GM19193 (cell line): ENCODE measurements at regions not wholly inside any gene's neighbourhood (a gene's known extent, or its start where the extent isn't known, plus 50 kb on each side); places are given as distances from the start of the nearest gene placed in this dataset.

Experiments
- POLR2A ChIP-seq: IDR thresholded peaks from 4 replicates; pipeline ENCODE4 v1.6.1; 2011; ENCODE audit not compliant: insufficient read depth, insufficient read length; ENCODE audit errors: extremely low read depth

DNA sequence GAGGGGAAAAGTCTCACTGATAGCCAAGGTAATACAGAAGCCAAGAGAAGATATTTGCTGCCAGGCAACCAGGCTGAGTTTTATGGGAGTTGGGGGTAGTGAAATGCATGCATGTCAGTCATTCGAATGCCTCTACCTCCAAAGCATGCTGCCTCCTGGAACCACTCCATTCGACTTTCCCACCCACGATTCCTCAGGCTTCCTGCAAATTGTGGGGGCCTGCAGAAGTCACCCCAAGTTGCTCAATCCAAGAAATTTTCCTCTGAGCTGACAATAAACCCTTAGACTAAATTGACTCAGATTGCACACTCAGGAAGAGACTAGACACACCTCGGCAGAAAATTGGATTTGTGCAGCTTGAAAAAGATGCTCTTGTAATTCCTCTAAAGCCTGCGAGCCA is 73.6 kb upstream of the GRK3 start:
- TF ChIP-seq POLR2A, result no peak

DNA sequence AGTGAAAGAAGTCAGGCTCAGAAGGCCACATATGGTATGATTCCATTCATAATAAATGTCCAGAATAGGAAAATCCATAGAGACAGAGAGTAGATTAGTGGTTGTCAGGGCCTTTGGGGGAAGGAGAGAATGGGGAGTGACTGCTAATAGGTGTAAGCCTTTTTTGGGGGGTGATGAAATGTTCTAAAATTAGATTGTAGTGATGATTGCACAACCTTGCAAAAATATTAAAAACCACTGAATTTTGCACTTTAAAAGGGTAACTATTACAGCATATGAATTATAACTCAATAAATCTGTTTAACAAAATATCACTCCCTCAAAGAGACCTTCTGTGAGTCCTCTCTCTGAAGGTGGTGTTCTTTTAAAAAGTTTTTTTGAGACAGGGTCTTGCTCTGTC is 72.3 kb upstream of the GRK3 start:
- TF ChIP-seq POLR2A, result no peak

DNA sequence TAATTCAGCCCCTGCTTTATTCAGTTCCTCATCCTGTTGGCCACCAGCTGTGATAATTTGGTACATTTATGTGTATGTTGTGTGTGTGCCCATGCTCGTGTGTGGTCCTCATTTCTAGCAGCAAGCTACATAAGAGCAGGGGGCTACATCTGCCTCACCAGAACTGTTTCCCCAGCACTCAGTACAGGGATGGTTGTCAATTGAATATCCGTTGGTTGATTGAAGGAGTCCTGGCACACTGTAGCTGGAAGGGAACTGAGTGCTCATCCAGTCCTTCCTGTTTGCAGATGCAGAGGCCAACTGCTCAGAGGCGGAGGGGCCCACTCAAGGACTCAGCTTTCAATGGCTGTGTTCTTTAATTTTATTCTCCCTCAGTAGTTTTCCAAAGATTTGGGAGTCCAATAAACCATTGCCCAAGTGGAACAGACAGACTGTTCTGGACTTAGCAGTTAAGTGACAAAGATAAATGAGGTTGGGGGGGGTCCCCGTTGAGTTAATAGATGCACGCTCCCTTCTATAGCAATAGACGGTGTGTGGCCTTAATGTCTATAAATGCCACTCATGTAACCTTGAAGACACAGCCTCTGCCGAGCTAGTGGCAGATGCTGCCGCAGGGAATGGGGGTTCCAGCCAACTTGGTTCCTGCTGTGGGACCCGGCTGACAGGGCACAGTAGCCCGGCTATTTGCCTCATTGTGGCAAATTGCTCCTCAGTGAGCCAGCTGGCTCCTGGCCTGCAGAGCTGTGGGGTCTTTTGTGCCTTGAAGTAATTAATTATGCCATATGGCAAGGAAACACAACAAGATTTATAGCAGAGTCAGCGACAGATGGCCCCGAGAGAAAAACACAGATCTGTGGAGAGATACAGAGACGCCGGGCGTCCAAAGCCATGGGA is 71.4 kb upstream of the GRK3 start:
- TF ChIP-seq POLR2A, result no peak

DNA sequence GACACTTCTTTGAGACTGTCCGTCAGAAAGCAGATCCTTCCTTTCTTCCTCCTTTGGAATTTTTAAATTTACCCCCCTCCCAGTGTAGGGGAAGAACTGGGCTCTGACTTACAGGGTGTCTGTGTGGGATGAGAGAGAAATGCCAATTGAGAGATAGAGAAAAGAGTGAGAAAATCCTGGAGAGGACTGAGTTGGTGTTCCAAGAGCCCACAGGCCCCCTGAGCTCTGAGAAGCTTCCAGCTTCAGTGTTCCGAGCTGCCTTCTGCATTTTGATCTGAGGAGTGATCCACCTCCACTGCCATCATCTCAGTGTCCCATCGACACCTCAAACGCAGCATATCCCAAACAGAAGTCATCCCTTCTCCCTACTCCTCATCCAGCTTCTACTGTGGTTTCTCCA is 70.7 kb upstream of the GRK3 start:
- TF ChIP-seq POLR2A, result no peak

DNA sequence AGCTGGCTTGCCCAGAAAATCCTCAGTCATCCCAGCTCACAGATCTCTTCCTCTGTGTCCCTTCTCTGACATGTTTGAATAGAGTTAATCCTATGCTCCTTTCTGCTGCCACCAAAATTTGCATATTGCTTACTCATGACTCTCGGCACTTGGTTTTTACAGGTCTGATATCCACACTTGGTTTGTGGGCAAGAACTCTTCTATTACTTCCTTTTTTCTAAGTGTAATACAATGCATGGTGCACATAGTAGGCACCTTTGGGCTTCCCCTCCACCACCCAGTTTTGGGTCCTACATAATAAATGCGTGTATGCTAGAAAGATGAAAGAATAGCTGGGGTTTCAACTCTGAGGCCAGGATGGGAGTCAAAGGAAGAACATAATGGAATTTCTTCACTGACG is 69.7 kb upstream of the GRK3 start:
- no peak for TF ChIP-seq POLR2A

DNA sequence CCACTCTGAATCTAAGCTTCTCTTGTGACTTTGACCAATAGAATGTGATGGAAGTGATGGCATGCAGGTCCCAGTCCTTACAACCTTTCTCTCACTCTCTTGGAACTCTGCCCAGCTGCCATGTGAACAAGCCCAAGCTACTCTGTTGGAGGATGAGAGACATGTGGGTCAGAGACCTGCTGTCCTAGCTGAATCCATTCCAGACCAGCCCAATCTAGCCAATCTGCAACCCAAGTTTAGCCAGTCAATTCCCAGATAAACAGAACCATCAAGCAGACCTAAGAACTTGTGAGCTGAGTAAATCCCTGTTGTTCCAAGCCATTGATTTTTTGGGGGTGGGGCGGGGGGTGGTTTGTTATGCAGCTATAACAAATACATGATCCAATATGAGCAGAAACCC is 69.2 kb upstream of the GRK3 start:
- no peak for TF ChIP-seq POLR2A

DNA sequence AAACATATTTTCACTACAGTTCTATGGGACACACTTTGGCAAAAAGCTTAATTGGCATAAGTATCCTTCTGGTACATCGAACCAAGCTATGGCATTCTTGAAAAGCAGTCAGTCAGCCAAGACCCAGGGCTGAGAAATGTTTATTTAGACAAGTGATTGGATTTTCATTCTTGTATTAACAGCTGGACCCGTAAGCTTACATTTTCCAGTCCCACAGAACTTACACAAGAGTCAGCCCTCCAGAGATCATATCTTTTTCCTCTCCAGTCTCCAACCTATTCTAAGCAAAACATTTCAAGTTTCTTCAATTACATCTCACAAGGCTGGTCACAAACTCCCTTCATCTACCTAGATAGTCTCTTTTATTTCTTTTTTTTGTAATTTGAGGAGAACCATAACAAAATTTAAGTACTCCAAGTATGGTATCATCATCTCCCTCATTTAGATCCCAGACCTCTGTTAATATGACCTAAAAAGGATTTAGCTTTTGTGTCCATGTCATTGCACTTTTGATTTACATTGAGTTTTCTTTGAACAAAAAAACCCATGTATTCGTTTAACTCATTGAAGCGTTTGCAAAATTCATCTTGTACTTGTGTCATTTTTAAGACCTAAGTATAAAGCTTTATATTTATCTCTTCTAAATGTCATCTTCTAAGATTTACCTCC is 67.9 kb upstream of the GRK3 start:
- no peak for TF ChIP-seq POLR2A

DNA sequence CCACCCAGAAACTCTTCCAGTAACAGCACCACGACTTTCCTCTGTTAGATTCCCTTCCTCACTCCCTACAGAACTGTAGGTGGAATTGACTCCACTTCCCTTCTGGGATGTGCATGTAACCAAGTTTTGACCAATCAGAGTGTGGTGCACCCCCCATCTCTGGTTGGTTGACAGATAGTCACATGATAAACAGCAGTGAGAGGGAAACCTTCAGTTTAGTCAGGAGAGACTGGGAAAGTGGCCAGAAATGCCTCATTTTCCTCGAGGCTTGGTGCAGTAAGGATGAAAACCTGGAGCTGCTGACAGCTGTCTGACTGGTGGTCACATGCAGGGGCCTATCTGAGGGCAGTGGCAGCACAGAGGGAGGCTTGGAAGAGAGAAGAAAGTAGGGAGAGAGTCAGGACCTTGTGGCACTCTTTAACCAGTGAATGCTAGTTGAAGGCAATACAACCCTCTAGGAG is 67.3 kb upstream of the GRK3 start:
- no peak for TF ChIP-seq POLR2A

DNA sequence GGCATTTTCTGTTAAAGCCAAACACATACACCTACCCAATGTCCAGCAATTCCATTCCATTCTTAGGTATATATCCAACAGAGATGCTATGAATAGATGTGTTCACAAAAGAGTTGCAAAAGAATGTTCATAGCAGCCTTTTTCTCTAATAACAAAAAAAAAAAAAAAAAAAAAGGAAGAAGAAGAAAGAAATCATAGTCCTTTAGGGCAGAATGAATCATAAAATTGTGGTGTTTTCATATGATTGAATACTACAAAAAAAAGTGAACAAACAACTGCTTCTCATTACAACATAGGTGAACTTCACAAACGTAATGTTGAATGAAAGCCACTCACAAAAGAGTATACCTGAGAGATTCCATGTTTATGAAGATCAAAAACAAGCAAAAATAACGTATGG is 66.8 kb upstream of the GRK3 start:
- TF ChIP-seq POLR2A, result no peak

DNA sequence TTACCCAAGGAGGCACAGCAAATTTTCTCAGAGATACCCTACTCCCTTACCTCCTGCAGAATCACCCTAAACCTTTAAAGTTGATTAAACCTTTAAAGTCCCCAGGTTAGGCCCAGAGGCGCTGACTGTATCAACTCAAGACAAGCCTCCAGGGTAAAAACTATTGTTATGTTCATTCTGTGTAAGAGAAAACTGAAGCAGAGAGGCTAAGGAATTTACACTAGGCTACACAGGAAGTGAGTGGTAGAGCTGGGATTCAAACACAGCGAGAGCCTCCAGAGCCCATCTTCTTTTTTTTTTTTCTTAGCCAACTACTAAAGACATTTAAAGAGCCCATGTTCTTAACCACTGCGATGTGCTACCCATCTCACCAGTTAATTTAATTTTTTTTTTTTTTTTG is 56.3 kb upstream of the GRK3 start:
- no peak for TF ChIP-seq POLR2A

DNA sequence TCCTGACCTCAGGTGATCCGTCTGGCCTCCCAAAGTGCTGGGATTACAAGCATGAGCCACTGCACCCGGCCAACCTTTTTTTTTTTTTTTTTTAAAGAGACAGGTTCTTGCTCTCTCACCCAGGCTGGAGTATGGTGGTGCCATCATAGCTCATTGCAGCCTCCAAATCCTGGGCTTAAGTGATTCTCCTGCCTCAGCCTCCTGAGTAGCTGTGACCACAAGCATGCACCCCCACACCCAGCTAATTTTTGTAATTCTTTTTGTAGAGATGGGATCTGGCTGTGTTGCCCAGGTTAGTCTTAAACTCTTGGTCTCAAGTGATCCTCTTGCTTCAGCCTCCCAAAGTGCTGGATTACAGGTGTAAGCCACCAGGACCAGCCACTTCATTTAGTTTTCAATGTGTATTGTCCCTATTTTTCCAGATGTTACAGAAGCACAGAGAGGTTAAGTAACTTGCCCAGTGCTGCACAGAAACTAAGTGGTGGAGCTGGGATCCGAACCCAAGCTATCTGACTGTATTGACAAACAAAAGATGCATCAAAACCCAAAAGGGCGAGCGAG is 55.6 kb upstream of the GRK3 start:
- TF ChIP-seq POLR2A, result no peak

DNA sequence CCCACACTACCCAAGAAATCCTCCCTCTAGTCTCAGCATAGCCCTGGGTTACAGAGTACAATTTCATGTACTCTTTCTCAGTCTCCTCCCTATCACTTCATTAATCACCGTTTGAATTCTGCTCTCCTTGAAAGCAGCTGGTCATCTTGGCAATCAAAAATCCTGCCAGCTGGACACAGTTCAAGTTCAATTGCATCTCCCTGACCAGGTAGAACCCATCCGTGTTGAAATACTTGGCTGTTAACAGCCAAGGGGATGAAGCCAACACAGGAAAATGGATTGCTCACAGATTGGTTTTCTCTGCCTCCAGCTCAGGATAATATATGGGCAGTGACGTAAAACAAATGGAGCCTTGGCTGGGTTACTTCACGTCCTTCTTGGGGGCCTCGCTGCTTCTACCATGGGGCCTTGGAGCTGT is 55.1 kb upstream of the GRK3 start:
- TF ChIP-seq POLR2A, result no peak

DNA sequence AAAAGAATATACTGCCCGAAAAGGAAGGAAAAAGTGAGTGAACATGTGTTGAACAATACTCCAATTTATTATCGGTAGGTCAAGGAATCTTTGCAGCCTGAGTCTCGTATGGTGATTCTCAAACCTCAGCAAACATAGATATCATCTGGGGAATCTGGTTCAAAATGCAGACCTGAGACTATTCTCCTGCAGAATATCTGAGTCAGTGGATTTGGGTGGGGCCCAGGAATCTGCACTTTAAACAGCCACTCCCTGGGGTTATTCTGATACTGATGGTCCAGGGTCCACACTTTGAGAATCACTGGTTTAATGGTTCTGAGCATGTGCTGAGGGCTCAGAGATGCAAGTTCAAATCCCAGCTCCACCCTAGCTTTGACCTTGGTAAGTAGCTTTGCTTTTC is 53.6 kb upstream of the GRK3 start:
- no peak for TF ChIP-seq POLR2A

DNA sequence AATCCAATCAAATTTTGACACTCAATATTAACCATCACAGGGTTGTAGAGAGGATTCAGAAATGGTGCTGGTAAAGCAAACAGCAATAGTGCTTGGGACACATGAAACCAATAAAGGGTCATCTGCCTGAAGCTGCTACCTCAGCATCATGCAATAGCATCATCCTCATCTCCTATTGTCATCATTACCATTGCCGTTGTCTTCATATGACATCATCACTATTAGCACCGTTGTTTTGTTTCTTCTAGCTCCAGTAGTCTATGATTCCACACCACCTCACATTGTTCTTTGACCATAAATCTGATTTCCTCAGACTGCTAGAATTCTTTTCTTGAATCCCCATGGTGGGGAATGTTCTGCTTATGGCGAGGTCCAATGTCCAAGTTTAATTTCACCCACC is 52.8 kb upstream of the GRK3 start:
- no peak for TF ChIP-seq POLR2A

DNA sequence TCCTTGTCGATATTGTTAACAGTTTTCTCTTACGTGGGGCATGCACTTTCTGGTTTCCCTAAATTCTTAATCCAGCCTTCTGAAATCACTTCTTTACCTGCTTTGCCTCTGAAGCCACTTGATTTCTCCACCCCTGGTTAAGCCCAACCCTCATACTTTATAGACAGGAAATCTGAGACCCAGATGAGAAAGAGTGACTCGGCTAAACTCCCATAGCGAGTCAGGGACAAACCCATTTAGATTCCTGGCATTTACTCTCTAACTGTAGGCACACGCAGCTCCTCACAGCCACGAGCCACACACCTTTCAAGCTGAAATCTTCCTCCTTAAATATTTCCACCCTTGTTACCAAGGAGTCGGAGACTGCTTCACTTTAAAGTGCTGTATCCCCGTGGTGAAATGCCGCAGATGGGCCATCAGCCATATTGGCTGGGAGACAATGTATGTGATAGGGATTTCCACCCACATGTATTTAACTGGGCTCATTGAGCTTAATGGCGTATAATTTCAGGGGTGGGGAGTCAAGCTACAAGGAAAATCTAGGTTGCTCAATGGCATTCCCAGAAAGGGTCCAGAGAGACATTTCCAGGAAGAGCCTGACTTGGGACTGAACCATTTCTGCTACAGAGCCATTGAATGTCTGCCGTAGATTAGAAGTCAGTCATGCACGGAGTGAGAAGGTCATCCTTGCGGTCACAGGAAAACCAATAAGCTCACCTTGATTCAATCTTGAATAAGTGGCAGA is 49.9 kb upstream of the GRK3 start:
- no peak for TF ChIP-seq POLR2A
